ENCODE measurements at regions not wholly inside any gene's neighbourhood (a gene's known extent, or its start where the extent isn't known, plus 50 kb on each side); places are given as distances from the start of the nearest gene placed in this dataset.

GRCh38 chr10:131802156-131802915, 98.5 kb upstream of the PPP2R2D start:
- TF ChIP-seq CTCF (IDR thresholded peaks at IDR 0.05) (no peak), POLR2AphosphoS5 (IDR thresholded peaks at IDR 0.05) (no peak), POLR2A (IDR thresholded peaks at IDR 0.05) (no peak)
